Spleen (tissue), 7 donors: ENCODE measurements at regions not wholly inside any gene's neighbourhood (a gene's known extent, or its start where the extent isn't known, plus 50 kb on each side); places are given as distances from the start of the nearest gene placed in this dataset.

Experiments
- CTCF ChIP-seq, 11 experiments: fragments of 200-600 bp in 7 of 11; fragments of 450-650 bp in 4 of 11; sonication (generic) in 4 of 11; IDR thresholded peaks in 8 of 11; conservative IDR thresholded peaks in 3 of 11; 1 replicate in 7 of 11; 2 replicates in 4 of 11; pipeline versions ENCODE4 v1.4.0 to v1.8.0; 2016 to 2021; ENCODE audit warnings: antibody characterized with exemption in 11 of 11, inconsistent platforms in 4 of 11, mild to moderate bottlenecking in 1 of 11
- POLR2AphosphoS5 ChIP-seq, 3 donors: sonication (generic); formaldehyde crosslinking; IDR thresholded peaks; one replicate each; pipeline ENCODE4 v1.5.1; 2017; ENCODE audit warnings: antibody characterized with exemption in 3 of 3
- donor health status: DM: no; HTN: no; CAD: no; lungs with moderate emphysema.
- donor health status: DM: no; HTN: no; CAD: no.
- donor health status: DM: no; HTN: no; CAD: no.

GRCh38 chr7:66524738-66525137 lies 103.9 kb upstream of the KCTD7 start:
- no peak for TF ChIP-seq CTCF (IDR thresholded peaks at IDR 0.05 in 8 of 11, conservative IDR thresholded peaks at IDR 0.05 in 3 of 11)
- TF ChIP-seq POLR2AphosphoS5 (IDR thresholded peaks at IDR 0.05): no peak
